Activated T-cell treated with anti-CD3 and anti-CD28 coated beads, Interleukin-2, amount 50 U/mL, for 4 hours (primary cell): ENCODE measurements at regions not wholly inside any gene's neighbourhood (a gene's known extent, or its start where the extent isn't known, plus 50 kb on each side); places are given as distances from the start of the nearest gene placed in this dataset.
"Not testable (repeated sequence)": the region's sequence is repeated elsewhere in the genome, so short reads cannot be mapped to it uniquely, and the experiment has no call there.

ENCODE experiments used
- ATAC-seq, 2 donors: fragments of 200-7000 bp; cut with Tn5 transposase; one replicate each; pipeline ENCODE4 v1.10.0; 2021
- DNase-seq: peaks from one replicate; pipeline ENCODE4 v3.0.0-alpha.2; 2020
- H3K27me3 Mint-ChIP-seq: one replicate; pipeline ENCODE4 v1.8.0; 2021; ENCODE audit warnings: low read depth, mixed read lengths
- H3K36me3 Mint-ChIP-seq: one replicate; pipeline ENCODE4 v1.8.0; 2022; ENCODE audit warnings: mixed read lengths; ENCODE audit not compliant: insufficient read depth
- H3K4me1 Mint-ChIP-seq: one replicate; pipeline ENCODE4 v1.8.0; 2021; ENCODE audit warnings: low read depth, mixed read lengths
- H3K4me3 Mint-ChIP-seq: one replicate; pipeline ENCODE4 v1.8.0; 2021; ENCODE audit warnings: mild to moderate bottlenecking, moderate library complexity, mixed read lengths
- H3K9me3 Mint-ChIP-seq: one replicate; pipeline ENCODE4 v1.8.0; 2021; ENCODE audit warnings: mixed read lengths

- peaks cover 10% of the 10 kb centered on the region for H3K9me3 Mint-ChIP-seq
- peaks cover 7% of the 10 kb centered on the region for H3K27me3 Mint-ChIP-seq
- no peaks in the 10 kb centered on the region for H3K36me3 Mint-ChIP-seq
- no peaks in the 10 kb centered on the region for H3K4me1 Mint-ChIP-seq
- ATAC-seq (no peak), DNase-seq (no peak)
- no peak overlapping the region for H3K4me3 Mint-ChIP-seq
These were observed 110.2 kb upstream of the COL5A1 start for GRCh38 chr9:134531220-134531970.

- no peak for ATAC-seq
- Mint-ChIP-seq H3K4me3 (no peak overlapping the region), H3K9me3 (peaks cover 10% of the 10 kb centered on the region), H3K27me3 (peaks cover 7% of the 10 kb centered on the region), H3K36me3 (no peaks in the 10 kb centered on the region), H3K4me1 (no peaks in the 10 kb centered on the region)
- DNase-seq, result no peak
These were observed 109.5 kb upstream of the COL5A1 start for GRCh38 chr9:134532084-134532483.

DNA sequence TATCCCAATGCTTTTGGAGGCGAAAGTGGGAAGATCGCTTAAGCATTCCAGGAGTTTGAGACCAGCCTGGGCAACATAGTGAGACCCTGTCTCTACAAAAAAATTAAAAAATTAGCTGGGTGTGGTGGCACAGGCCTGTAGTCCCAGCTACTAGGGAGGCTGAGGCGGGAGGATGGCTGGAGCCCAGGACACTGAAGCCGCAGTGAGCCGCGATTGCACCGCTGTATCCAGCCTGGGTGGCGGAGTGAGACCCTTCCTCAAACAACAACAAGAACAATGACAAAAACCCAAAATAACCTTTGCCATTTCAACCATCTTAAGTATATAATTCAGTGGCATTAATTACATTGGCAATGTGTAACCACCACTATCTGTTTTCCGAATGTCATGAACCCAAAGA is 108.9 kb upstream of the COL5A1 start:
- not testable (repeated sequence) for DNase-seq, ATAC-seq, H3K27me3 Mint-ChIP-seq, H3K4me3 Mint-ChIP-seq, H3K4me1 Mint-ChIP-seq, H3K36me3 Mint-ChIP-seq
- H3K9me3 Mint-ChIP-seq, result peaks cover 10% of the 10 kb centered on the region

DNA sequence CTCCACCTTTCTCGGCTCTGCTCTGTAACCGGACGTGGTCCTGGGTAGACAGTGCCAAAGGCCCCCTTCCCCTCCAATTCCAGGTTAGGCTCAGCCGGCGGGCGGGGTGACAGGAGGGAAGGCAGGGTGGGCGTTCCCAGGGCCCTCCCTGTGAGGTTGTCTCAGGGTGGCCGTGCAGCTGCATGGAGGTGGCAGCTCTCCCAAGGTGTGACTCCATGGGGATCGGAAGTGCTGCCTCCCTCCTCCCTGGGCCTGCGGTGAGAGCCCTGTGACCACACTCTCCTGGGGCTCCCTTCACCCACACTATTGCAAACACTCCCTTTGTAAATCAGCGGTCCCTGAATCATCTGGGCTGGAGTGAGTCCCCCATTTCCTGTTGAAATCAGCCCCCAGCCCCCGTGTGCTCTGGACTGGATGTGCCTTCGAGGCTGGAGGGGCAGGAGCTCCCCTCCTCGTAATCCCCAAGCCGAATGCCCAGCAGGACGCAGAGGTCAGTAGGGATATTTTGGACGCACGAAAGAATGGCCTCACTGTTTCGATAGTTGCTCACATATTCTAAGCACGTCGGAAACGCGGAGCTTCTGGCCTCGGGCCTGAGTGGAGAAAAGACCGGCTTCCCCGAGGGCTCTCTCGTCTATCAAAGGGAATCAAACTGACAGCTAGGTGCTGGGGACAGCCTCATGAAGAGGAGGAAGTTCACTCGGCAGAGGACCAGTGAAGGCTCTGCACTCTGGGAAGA is 107.6 kb upstream of the COL5A1 start:
- Mint-ChIP-seq H3K4me3 (no peak overlapping the region), H3K9me3 (peaks cover 10% of the 10 kb centered on the region), H3K27me3 (peaks cover 5% of the 10 kb centered on the region), H3K4me1 (no peaks in the 10 kb centered on the region), H3K36me3 (no peaks in the 10 kb centered on the region)
- DNase-seq, result no peak
- no peak for ATAC-seq

GRCh38 chr9:134534661-134535080 is 106.9 kb upstream of the COL5A1 start:
- H3K36me3 Mint-ChIP-seq, result no peaks in the 10 kb centered on the region
- H3K4me1 Mint-ChIP-seq, result no peaks in the 10 kb centered on the region
- ATAC-seq (no peak), DNase-seq (no peak)
- peaks cover 5% of the 10 kb centered on the region for H3K27me3 Mint-ChIP-seq
- H3K4me3 Mint-ChIP-seq, result no peak overlapping the region
- peaks cover 10% of the 10 kb centered on the region for H3K9me3 Mint-ChIP-seq

DNA sequence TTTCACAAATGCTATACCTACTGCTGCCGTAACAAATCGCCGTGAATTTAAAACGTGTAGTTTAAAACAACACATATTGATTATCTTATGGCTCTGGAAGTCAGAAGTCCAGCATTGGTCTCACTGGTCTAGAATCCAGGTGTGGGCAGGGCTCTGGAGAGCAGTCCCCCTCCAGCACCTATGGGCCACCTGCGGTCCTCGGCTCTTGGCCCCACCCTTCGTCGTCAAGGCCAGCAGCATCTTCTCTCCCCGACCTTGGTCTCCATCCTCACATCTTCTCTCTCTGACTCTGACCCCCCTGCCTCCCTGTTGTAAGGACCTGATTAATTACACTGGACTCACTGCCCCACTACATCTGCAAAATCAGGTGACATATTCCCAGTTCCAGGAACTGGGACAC is 106.4 kb upstream of the COL5A1 start:
- Mint-ChIP-seq H3K9me3 (peaks cover 7% of the 10 kb centered on the region), H3K27me3 (peaks cover 5% of the 10 kb centered on the region), H3K4me1 (no peaks in the 10 kb centered on the region), H3K4me3 (no peak overlapping the region), H3K36me3 (no peaks in the 10 kb centered on the region)
- ATAC-seq, result no peak
- DNase-seq, result no peak

DNA sequence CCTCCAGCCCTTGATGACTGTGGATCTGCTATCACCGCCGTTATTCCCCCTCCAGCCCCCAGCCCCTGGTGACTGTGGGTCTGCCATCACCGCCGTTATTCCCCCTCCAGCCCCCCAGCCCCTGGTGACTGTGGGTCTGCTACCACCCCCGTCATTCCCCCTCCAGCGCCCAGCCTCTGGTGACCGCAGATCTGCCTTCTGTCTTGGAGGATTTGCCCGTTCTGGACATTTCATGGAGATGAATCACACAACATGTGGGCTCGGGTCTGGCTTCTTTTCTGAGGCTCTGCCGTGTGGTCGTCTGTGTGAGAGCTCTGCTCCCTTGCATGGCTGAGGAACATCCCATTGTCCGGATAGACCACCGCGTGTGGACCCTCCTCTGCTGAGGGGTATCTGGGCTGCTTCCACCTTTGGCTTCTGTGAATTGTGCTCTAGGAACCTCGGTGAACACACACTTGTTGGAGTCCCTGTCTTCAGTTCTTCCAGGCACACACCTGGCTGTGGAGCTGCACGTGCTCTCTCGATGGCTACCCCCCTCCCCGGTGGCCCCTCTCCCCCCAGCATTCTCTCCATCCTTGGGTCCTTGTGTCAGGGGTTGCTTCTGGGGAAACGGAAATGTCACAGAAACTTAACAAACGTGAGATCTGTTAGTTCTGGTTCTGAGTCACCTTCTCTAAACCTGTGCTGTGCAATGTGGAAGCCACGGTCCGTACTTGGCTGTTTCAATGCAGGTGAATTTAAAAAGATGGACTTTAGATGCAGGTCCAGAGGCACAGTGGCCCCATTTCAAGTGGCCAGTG is 105.3 kb upstream of the COL5A1 start:
- H3K9me3 Mint-ChIP-seq, result no peaks in the 10 kb centered on the region
- ATAC-seq (no peak), DNase-seq (no peak)
- peaks cover 5% of the 10 kb centered on the region for H3K27me3 Mint-ChIP-seq
- no peaks in the 10 kb centered on the region for H3K4me1 Mint-ChIP-seq
- H3K4me3 Mint-ChIP-seq, result no peak overlapping the region
- no peaks in the 10 kb centered on the region for H3K36me3 Mint-ChIP-seq

- Mint-ChIP-seq H3K27me3 (peaks cover 5% of the 10 kb centered on the region), H3K4me3 (no peak overlapping the region), H3K4me1 (no peaks in the 10 kb centered on the region), H3K36me3 (no peaks in the 10 kb centered on the region), H3K9me3 (no peaks in the 10 kb centered on the region)
- no peak for ATAC-seq
- no peak for DNase-seq
These were observed 104.7 kb upstream of the COL5A1 start for GRCh38 chr9:134536931-134537330.

DNA sequence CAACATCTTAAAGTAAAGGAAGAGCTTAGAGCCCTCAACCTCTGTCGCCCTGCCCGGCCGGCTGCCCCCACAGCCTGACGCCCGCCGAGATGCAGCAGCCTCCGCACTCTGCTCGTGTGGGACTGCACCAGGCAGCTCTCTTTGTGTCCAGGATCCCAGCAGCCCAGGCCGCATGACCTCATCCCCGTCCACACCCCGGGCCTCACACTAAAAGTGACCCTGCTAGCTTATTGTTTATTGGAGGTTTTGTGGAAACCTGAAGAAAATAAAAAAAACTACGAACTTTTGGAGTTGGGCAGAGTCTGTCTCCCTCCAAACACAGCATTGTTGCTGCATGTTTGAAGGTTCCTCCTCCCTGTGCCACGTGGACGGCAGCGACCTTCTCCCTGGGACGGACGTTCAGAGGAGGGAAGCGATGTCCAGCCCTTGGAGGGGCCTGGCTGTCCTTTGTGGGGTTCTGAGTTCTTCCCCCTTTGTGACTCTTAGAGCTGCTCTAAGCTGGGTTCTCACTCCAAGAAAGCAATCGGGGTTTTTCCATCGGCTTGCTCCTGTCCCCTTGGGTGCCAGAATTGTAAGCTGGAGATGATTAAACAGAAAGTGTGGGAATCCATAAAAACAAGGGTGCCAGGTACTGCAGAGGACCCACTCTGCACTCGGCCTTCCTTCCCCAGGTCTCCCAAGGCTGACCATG is 103.5 kb upstream of the COL5A1 start:
- Mint-ChIP-seq H3K4me1 (no peaks in the 10 kb centered on the region), H3K27me3 (peaks cover 5% of the 10 kb centered on the region), H3K36me3 (no peaks in the 10 kb centered on the region), H3K4me3 (no peak overlapping the region), H3K9me3 (no peaks in the 10 kb centered on the region)
- no peak for DNase-seq
- ATAC-seq, result no peak

- Mint-ChIP-seq H3K9me3 (no peaks in the 10 kb centered on the region), H3K4me1 (no peaks in the 10 kb centered on the region), H3K36me3 (no peaks in the 10 kb centered on the region), H3K27me3 (peaks cover 5% of the 10 kb centered on the region), H3K4me3 (no peak overlapping the region)
- ATAC-seq, result no peak
- DNase-seq, result no peak
These were observed 102.6 kb upstream of the COL5A1 start for GRCh38 chr9:134538856-134539566.

DNA sequence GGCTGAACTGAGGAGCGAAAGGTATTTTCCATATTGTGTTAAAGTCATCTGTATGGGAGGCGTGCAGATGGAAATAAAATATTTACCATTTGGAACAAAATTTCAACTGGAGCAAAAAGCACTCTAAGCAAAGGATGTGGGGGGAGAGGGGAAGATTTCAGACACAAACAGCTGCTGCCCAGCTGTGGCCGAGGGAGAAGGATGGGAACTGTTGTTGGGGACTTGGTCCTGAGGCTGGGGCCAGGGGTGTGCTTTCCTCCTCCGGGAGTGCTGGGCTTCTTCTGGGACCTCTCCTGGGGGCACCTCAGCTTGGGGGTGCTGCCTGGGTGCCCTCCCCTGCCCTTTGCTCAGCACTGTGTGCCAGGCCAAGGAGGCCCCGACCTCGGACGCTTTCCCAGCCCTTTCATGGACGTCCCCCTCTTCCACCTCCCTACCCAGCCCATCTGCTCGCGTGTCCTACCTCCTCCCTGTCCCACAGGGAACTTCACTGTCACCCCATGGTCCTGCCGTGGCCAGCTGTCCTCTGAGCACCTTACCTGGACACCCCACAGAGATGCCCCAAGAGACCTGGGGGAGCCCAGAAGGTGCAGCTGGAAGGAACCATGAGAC is 101.9 kb upstream of the COL5A1 start:
- Mint-ChIP-seq H3K4me3 (no peak overlapping the region), H3K4me1 (no peaks in the 10 kb centered on the region), H3K36me3 (no peaks in the 10 kb centered on the region), H3K27me3 (peaks cover 6% of the 10 kb centered on the region), H3K9me3 (no peaks in the 10 kb centered on the region)
- DNase-seq (no peak), ATAC-seq (no peak)

DNA sequence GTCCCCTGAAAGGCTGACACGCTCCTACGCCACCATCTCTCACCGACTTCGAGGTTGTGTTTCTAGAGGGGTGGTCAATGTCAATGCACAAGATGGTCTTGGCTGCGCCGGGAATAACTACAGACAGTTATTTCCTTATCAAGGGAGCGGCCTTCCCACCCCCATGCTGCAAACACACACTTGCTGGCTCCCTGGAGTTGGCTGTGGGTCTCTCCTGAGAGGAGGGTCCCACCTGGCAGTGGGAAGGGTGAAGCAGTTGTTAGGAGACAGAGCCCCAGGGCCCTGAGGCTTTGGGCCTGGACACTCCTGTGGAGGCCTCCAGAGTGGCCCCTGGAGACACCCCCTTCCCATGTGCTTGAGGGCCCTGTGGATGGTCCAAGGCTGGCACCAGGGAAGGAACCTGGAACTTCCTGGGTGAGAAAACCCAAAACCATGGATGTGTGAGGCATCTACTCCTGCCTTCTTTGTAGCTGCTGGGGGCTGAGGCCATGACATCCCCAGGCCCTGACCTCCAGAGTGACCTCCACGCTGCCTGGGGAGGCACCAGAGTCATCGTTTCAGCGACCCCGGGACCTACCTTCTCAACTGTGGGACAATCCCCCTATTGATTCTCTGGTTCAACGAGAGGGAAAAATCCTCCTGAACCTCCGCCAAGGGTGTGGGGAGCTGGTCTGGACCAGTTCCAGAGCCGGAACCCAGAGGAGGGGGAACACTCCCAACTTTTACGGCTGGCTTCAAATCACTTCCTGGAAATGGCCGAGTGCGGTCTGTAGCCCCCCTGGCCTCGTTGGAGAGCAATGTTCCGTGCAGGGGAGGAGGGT is 101.1 kb upstream of the COL5A1 start:
- ATAC-seq, result no peak
- Mint-ChIP-seq H3K4me3 (no peak overlapping the region), H3K9me3 (no peaks in the 10 kb centered on the region), H3K27me3 (peaks cover 4% of the 10 kb centered on the region), H3K36me3 (no peaks in the 10 kb centered on the region), H3K4me1 (no peaks in the 10 kb centered on the region)
- DNase-seq, result no peak
